Stomach (tissue), 8 donors: ENCODE measurements at regions not wholly inside any gene's neighbourhood (a gene's known extent, or its start where the extent isn't known, plus 50 kb on each side); places are given as distances from the start of the nearest gene placed in this dataset.

ENCODE experiments used
- DNase-seq, 2 donors: peaks; one replicate each; pipeline versions ENCODE4 v3.0.0 to v3.0.0-alpha.2; 2013 to 2019
- H3K27ac ChIP-seq, 5 donors: fragments of 200-600 bp in 4 of 5; sonication (generic) in 4 of 5; one replicate each; pipeline ENCODE4 v1.5.1; 2013 to 2019; ENCODE audit warnings: mild to moderate bottlenecking in 1 of 5, moderate library complexity in 1 of 5
- H3K27me3 ChIP-seq, 3 donors: fragments of 200-600 bp; sonication (generic); one replicate each; pipeline ENCODE4 v1.5.1; 2017 to 2019; ENCODE audit warnings: mixed run types in 1 of 3
- H3K36me3 ChIP-seq, 4 donors: fragments of 200-600 bp; sonication (generic); 1 replicate in 3 of 4; 2 replicates in 1 of 4; pipeline ENCODE4 v1.5.1; 2016 to 2019
- H3K4me1 ChIP-seq, 4 donors: fragments of 200-600 bp; sonication (generic); one replicate each; pipeline ENCODE4 v1.5.1; 2016 to 2019
- H3K4me3 ChIP-seq, 4 donors: fragments of 200-600 bp; sonication (generic) in 3 of 4; one replicate each; pipeline ENCODE4 v1.5.1; 2016 to 2019; ENCODE audit warnings: mild to moderate bottlenecking in 1 of 4
- H3K9me3 ChIP-seq, 4 donors: fragments of 200-600 bp; sonication (generic); one replicate each; pipeline ENCODE4 v1.5.1; 2016 to 2019
- CTCF ChIP-seq, 7 experiments: fragments of 450-650 bp in 4 of 7; fragments of 200-600 bp in 3 of 7; sonication (generic) in 3 of 7; IDR thresholded peaks; one replicate each; pipeline ENCODE4 v1.5.1; 2016 to 2019; ENCODE audit warnings: antibody characterized with exemption in 7 of 7, control low read depth in 2 of 7, mild to moderate bottlenecking in 1 of 7
- EP300 ChIP-seq: sonication (generic); formaldehyde crosslinking; IDR thresholded peaks from one replicate; pipeline ENCODE4 v1.6.1; 2017; ENCODE audit warnings: antibody characterized with exemption
- POLR2A ChIP-seq, 4 donors: fragments of 450-650 bp; IDR thresholded peaks; one replicate each; pipeline ENCODE4 v1.6.1; 2016; ENCODE audit warnings: antibody characterized with exemption in 4 of 4, control low read depth in 2 of 4, mild to moderate bottlenecking in 1 of 4, moderate library complexity in 1 of 4
- POLR2AphosphoS5 ChIP-seq, 3 donors: sonication (generic); formaldehyde crosslinking; IDR thresholded peaks; one replicate each; pipeline ENCODE4 v1.6.1; 2016; ENCODE audit warnings: antibody characterized with exemption in 3 of 3
- WGBS, 5 donors: extraction: QIAGEN DNeasy Blood & Tissue Kit in 3 of 5; methylation state at CpG; one replicate each; pipeline versions ENCODE4 v1.1.5 to v1.1.7; 2013 to 2018; 5-methylcytosine and 5-hydroxymethylcytosine counted together
- intact Hi-C: fragments of 100-400 bp; cut with DNase I; formaldehyde crosslinking; loops from one replicate; pipeline ENCODE4 v1.15.1; 2023; ENCODE audit warnings: low total_unique reads
- donor health status: healthy with polysubstance abuse.
- donor health status: Bipolar disorder and iron deficiency.
- donor health status: healthy.

- Histone ChIP-seq H3K4me1 (no peaks in the 10 kb centered on the region), H3K9me3 (no peaks in the 10 kb centered on the region), H3K4me3 (no peak overlapping the region), H3K27me3 (peaks cover 0 to 25% (median 0%) of the 10 kb centered on the region in 3 donors), H3K27ac (no peak overlapping the region), H3K36me3 (no peaks in the 10 kb centered on the region)
- intact Hi-C loops = no loop called here
- TF ChIP-seq POLR2AphosphoS5 (IDR thresholded peaks at IDR 0.05) = no peak
- no peak for TF ChIP-seq EP300
- DNase-seq = no peak
Measured at GRCh38 chr10:70996549-70996948, 108.2 kb upstream of the PCBD1 start.

- no peaks in the 10 kb centered on the region for H3K4me1 ChIP-seq
- TF ChIP-seq POLR2AphosphoS5 (IDR thresholded peaks at IDR 0.05) = no peak
- TF ChIP-seq CTCF (IDR thresholded peaks at IDR 0.05) = no peak
- TF ChIP-seq POLR2A (IDR thresholded peaks at IDR 0.05) = no peak
- TF ChIP-seq EP300 = no peak
- H3K4me3 ChIP-seq = no peak overlapping the region
- WGBS, 5 donors = 53 to 58% (median 56%) methylated on average over 3 of the region's 3 CpGs
- no peaks in the 10 kb centered on the region for H3K36me3 ChIP-seq
- no peaks in the 10 kb centered on the region for H3K9me3 ChIP-seq
- H3K27me3 ChIP-seq = peaks cover 0 to 25% (median 0%) of the 10 kb centered on the region in 3 donors
- intact Hi-C loops = no loop called here
- H3K27ac ChIP-seq = no peak overlapping the region
- no peak for DNase-seq
Measured at GRCh38 chr10:70997236-70997635, 108.9 kb upstream of the PCBD1 start.

- H3K4me3 ChIP-seq = no peak overlapping the region
- TF ChIP-seq POLR2AphosphoS5 (IDR thresholded peaks at IDR 0.05) (no peak), EP300 (no peak), CTCF (IDR thresholded peaks at IDR 0.05) (no peak), POLR2A (IDR thresholded peaks at IDR 0.05) (no peak)
- H3K27ac ChIP-seq = no peak overlapping the region
- H3K9me3 ChIP-seq = no peaks in the 10 kb centered on the region
- no peaks in the 10 kb centered on the region for H3K4me1 ChIP-seq
- DNase-seq = no peak
- intact Hi-C loops = no loop called here
- no peaks in the 10 kb centered on the region for H3K36me3 ChIP-seq
- H3K27me3 ChIP-seq = peaks cover 0 to 25% (median 0%) of the 10 kb centered on the region in 3 donors
- 72 to 88% (median 79%) methylated on average over 9 of the region's 9 CpGs for WGBS, 5 donors
Measured at GRCh38 chr10:70998086-70998485, 109.7 kb upstream of the PCBD1 start.

GRCh38 chr10:71001470-71001869 lies 113.1 kb upstream of the PCBD1 start:
- H3K27ac ChIP-seq = no peak overlapping the region
- DNase-seq = no peak
- H3K36me3 ChIP-seq = no peaks in the 10 kb centered on the region
- H3K9me3 ChIP-seq = no peaks in the 10 kb centered on the region
- no peak overlapping the region for H3K4me3 ChIP-seq
- no peaks in the 10 kb centered on the region for H3K4me1 ChIP-seq
- TF ChIP-seq CTCF (IDR thresholded peaks at IDR 0.05) (no peak), EP300 (no peak), POLR2A (IDR thresholded peaks at IDR 0.05) (no peak), POLR2AphosphoS5 (IDR thresholded peaks at IDR 0.05) (no peak)
- 73 to 93% (median 86%) methylated on average over 2 of the region's 2 CpGs for WGBS, 5 donors
- intact Hi-C loops = no loop called here
- H3K27me3 ChIP-seq = peaks cover 0 to 27% (median 0%) of the 10 kb centered on the region in 3 donors

GRCh38 chr10:71004176-71005075 lies 116.1 kb upstream of the PCBD1 start:
- Histone ChIP-seq H3K27ac (no peak overlapping the region), H3K9me3 (no peaks in the 10 kb centered on the region), H3K4me1 (no peaks in the 10 kb centered on the region), H3K4me3 (no peak overlapping the region), H3K27me3 (peaks cover 0 to 25% (median 7%) of the 10 kb centered on the region in 3 donors), H3K36me3 (no peaks in the 10 kb centered on the region)
- no peak for TF ChIP-seq CTCF (IDR thresholded peaks at IDR 0.05)
- 75 to 84% (median 77%) methylated on average over 5 to 9 of the region's 9 CpGs for WGBS, 5 donors
- intact Hi-C loops = no loop called here
- no peak for DNase-seq
